ENCODE measurements at regions not wholly inside any gene's neighbourhood (a gene's known extent, or its start where the extent isn't known, plus 50 kb on each side); places are given as distances from the start of the nearest gene placed in this dataset.

GRCh38 chr1:82849460-82849859 lies 1048.7 kb downstream of the ADGRL2 start:
- no peak for TF ChIP-seq CTCF (conservative IDR thresholded peaks at IDR 0.05)
- no peak overlapping the region for H3K27ac ChIP-seq

- H3K27ac ChIP-seq: no peak overlapping the region
- TF ChIP-seq ZFX (IDR thresholded peaks at IDR 0.05): no peak
- no peak for TF ChIP-seq CTCF (conservative IDR thresholded peaks at IDR 0.05)
These were observed 1047.3 kb downstream of the ADGRL2 start for GRCh38 chr1:82848043-82848442.

GRCh38 chr1:82845866-82846265 lies 1045.1 kb downstream of the ADGRL2 start:
- no peak for TF ChIP-seq CTCF (conservative IDR thresholded peaks at IDR 0.05)
- no peak overlapping the region for H3K27ac ChIP-seq

- H3K27ac ChIP-seq: no peak overlapping the region
- TF ChIP-seq ZFX (IDR thresholded peaks at IDR 0.05) (no peak), CTCF (conservative IDR thresholded peaks at IDR 0.05) (no peak)
These were observed 1044.4 kb downstream of the ADGRL2 start for GRCh38 chr1:82844911-82845827.

- TF ChIP-seq ZFX (IDR thresholded peaks at IDR 0.05) (no peak), CTCF (conservative IDR thresholded peaks at IDR 0.05) (no peak)
- no peak overlapping the region for H3K27ac ChIP-seq
These were observed 1043.7 kb downstream of the ADGRL2 start for GRCh38 chr1:82844447-82844846.

- no peak overlapping the region for H3K27ac ChIP-seq
- TF ChIP-seq ZFX (IDR thresholded peaks at IDR 0.05): no peak
- no peak for TF ChIP-seq CTCF (conservative IDR thresholded peaks at IDR 0.05)
These were observed 1043.1 kb downstream of the ADGRL2 start for GRCh38 chr1:82843876-82844275.

- H3K27ac ChIP-seq: no peak overlapping the region
- TF ChIP-seq ZFX (IDR thresholded peaks at IDR 0.05) (no peak), CTCF (conservative IDR thresholded peaks at IDR 0.05) (no peak)
These were observed 1039.5 kb downstream of the ADGRL2 start for GRCh38 chr1:82840192-82840591.

Data from C4-2B (cell line).